ENCODE measurements at regions not wholly inside any gene's neighbourhood (a gene's known extent, or its start where the extent isn't known, plus 50 kb on each side); places are given as distances from the start of the nearest gene placed in this dataset.
"Not testable (repeated sequence)": the region's sequence is repeated elsewhere in the genome, so short reads cannot be mapped to it uniquely, and the experiment has no call there.

DNA sequence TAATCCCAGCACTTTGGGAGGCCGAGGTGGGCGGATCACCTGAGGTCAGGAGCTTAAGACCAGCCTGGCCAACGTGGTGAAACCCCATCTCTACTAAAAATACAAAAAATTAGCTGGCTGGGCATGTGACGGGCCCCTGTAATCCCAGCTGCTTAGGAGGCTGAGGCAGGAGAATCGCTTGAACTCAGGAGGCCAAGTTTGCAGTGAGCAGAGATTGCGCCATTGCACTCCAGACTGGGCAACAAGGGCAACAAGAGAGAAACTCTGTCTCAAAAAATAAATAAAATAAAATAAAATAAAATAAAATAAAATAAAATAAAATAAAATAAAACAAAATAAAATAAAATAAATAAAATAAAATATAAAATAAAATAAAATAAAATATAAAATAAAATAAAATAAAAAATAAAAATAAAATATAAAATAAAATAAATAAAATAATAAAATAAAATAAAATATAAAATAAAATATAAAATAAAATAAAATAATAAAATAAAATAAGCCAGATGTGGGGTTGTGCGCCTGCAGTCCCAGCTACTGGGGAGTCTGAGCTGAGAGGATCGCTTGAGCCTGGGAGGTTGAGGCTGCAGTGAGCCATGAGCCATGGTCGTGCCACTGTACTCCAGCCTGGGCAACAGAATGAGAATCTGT is 49.8 kb upstream of the ITGB1 start:
- DNase-seq (ENCODE audit: low spot score), result not testable (repeated sequence)

Measured in GM03348 (cell line).